ENCODE measurements at regions not wholly inside any gene's neighbourhood (a gene's known extent, or its start where the extent isn't known, plus 50 kb on each side); places are given as distances from the start of the nearest gene placed in this dataset.
A peak's percentile ranks its signal among the peaks of the same experiment; 100 is the strongest.

DNA sequence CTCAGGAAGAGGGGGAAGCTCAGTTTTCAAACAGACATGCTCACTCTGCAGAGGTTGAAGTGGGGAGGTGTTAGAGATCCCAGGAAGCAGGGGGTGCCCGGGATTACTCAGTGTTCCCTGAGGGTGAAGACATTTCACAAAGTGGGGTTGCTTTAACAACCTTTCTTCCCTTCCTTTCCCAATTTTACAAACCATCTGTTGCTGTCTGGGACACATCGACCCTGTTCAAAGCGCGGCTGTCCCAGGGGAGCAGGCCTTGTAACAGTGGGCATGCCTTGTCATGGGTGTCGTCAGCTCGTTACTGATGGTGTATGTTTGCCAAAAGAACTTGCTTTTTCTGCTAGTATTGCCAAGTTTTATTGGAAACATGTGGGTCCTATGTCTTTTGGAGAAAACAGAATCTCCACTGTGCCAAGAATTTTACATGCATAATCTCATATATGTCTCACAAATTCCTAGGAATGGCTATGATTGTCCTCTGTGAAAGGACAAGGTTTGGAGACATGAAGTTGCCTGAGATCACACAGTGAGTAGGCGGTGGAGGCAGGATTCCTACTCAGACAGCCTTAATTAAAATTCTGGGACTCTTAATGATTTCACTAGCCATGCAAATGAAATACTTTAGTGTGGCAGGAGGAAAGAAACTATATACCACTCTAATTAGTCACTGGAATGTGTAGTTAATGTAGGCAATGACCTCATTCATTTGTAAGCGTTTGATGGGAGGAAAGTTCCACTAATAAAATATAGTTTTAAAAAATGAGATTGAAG, 198.9 kb downstream of the NXNL2 start:
- DNase-seq (ENCODE audit: low spot score) = no peak
- FAIRE-seq = no peak

DNA sequence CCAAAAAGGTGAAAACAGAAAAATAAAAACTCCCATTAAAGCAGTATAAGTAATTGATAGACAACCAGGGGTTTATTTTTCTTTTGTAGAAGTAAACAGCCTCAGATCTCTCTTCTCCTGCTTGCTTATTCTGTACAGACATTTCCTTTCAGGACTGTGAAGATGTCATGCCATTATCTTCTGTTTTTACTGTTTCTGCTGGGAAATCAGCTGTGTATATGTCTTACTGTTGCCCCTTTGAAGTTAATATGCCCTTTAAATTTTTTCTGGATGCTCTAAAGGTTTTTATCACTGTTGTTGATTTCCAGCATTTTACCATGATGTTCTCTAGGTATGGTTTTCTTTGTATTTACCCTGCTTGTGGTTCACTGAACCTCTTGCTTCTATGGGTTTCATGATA, 199.5 kb downstream of the NXNL2 start:
- FAIRE-seq = no peak

DNA sequence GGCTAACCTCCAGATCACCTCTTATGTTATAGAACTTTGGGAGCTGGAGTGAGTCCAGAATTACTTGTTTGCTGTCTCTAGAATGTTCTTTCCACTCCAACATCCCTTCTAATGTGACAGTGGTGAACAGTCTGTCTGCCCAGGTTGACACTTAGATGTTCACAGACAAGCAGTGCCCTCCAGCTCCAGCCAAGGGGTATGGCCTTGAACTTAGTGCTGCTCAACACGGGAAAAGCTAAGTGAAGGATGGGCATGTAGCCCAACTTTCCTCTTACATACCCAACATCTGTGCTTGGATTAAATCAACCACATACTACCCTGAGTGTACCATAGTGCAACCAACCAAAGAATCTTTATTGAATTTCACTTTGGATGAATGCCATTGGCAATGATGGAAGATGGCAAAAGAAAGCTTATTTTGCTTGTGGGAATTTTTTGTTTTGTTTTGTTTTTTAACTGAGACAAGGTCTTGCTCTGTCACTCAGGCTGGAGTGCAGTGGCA, 201.2 kb downstream of the NXNL2 start:
- no peak for DNase-seq (ENCODE audit: low spot score)

More for the DNA sequence above, 199.5 kb downstream of the NXNL2 start:
- DNase-seq (ENCODE audit: low spot score) = no peak

DNA sequence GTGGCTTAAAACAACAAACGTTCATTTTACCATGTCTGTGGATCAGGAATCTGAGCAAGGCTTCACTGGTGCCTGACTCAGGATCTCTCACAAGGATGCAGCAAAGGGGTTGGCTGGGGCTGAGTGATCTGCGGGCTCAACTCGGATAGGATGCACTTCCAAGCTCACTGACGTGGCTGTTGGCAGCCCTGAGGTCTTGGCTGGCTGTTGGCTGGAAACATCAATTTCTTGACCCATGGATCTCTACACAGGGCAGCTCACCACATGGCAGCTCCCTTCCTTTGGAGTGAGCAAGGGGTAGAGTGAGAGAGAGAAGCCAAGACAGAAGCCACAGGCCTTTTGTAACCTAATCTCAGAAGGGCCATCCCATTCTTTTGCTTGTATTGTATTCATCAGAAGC, 202.1 kb downstream of the NXNL2 start:
- FAIRE-seq (no peak), DNase-seq (ENCODE audit: low spot score) (no peak)

More for the DNA sequence above, 201.2 kb downstream of the NXNL2 start:
- no peak for FAIRE-seq

DNA sequence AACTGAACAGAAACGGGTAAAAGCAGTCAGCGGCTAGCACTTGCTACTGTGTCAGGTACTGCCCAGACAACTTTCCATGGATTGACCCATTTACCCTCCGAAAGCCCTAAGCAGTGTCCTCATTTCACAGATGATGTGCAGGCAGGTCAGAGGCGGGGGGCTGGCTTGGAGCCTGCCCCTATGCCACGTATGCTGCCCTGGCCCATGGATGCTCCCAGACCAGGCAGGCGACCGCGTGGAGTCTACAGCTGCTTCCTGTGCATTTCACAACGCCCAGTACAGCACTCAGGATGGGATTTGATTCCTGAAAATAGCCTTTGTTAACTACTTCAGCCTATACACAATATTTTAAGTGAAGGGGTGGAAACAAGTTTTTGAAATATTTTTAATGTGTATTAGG, 202.9 kb downstream of the NXNL2 start:
- no peak for FAIRE-seq

DNA sequence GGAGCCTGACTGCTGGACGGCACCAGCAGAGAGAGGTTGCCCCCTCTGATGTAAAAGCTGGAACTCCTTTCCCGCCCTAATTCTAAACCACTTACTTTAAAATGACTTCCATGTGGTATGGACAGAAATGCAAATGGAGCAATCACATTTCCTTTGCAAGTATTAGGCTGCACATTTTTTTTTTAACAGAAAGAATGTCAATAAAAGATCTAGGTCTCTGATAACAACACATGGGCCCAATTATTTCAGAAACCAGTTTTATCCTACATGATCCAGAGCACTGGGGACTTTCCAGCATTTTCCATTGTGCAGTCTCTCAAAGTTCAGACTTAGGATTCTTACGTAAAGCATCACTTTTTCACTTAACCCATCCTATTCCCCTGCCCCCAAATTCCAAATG, 203.7 kb downstream of the NXNL2 start:
- DNase-seq (ENCODE audit: low spot score) (no peak), FAIRE-seq (no peak)

More for the DNA sequence above, 202.9 kb downstream of the NXNL2 start:
- DNase-seq (ENCODE audit: low spot score) = no peak

DNA sequence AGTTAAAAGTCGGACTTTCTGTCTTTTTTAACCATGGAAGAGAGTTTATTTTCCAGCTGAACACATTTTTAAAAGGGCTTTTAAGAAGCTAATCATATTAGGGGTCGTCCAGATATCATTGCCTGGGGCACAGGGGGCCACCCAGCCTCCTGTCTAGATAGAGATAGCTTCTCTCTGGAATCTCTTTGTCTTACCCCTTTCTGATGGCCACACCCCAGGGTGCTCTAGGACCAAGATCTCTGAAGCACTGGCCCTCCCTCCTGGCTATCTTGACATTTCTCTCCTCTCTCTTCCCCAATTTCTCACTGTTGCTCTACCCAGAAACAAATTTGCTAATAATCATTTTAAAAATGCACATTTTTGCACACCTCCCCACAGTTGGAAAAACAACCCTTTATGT, 204.4 kb downstream of the NXNL2 start:
- DNase-seq (ENCODE audit: low spot score) = no peak
- no peak for FAIRE-seq

DNA sequence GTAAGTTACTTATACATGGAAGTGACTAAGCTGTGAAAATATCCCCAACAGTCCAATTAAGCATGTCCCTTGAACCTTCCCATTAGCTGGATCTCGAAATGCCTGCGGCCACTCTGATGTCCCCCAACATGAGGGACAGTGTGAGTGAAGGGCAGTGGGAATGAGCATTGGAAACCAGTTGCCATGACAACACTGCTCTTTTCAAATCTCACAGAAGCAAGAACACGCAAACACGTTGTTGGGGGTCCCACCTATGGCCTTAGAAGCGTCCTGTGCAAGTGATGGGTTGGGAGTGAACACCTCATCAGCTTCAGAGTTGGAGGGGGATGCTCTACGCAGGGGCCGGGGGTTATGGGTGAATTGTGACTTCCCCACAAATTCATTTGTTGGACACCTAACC, 205.9 kb downstream of the NXNL2 start:
- FAIRE-seq (no peak), DNase-seq (ENCODE audit: low spot score) (no peak)

DNA sequence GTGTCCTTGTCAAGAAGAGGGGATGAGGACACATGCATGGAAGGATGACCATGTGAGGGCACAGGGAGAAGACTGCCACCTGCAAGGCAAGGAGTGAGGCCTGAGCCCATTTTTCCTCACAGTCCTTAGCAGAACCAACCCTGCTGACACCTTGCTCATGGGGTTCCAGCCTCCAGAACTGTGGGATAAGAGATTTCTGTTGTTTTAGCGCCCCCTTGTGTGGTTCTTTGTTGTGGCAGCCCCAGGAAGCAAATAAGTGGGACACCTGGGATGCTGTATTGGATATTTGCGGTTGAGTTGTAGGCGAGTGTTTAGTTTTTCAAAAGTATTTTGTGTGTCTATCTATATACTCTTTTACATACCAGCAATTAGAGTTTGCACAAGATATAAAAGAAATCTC, 206.4 kb downstream of the NXNL2 start:
- no peak for FAIRE-seq
- no peak for DNase-seq (ENCODE audit: low spot score)

DNA sequence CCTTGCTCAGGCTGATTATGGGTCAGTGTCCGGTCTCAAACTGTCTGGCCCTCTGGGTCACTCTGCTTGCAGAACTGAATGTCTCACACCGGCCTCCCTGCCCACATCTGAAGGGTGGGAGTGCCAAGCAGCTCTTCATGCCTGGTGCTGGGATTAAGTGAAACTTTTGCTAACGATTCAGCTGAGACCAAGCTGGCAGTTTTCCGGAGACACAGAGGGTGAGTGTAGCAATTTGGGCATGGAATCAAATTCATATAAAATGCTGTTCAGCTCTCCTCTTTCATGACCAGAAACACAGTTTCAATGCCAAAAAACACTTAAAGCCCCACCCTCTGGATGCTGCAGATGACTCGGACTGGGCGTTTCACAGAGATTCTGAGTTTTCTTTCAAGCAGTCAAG, 207.5 kb downstream of the NXNL2 start:
- no peak for FAIRE-seq
- no peak for DNase-seq (ENCODE audit: low spot score)

DNA sequence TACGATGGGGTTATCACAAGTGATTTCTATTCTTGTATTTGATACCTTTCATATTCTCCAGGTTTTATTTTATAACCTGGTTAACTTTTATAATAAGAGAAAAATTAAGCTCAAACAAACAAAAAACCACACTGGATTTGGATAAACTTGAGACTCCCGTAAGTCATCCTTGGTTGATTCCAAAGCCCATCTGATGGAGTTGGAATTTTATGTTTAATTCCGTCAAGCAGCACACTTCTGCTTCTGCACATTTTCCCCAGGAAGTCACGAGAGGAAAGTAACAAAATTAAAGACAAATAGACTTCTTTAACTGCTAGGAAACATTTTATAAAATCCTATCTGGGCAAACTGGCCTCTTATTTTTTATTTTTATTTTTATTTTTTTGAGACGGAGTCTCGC, 207.9 kb downstream of the NXNL2 start:
- no peak for FAIRE-seq
- DNase-seq (ENCODE audit: low spot score) = no peak

DNA sequence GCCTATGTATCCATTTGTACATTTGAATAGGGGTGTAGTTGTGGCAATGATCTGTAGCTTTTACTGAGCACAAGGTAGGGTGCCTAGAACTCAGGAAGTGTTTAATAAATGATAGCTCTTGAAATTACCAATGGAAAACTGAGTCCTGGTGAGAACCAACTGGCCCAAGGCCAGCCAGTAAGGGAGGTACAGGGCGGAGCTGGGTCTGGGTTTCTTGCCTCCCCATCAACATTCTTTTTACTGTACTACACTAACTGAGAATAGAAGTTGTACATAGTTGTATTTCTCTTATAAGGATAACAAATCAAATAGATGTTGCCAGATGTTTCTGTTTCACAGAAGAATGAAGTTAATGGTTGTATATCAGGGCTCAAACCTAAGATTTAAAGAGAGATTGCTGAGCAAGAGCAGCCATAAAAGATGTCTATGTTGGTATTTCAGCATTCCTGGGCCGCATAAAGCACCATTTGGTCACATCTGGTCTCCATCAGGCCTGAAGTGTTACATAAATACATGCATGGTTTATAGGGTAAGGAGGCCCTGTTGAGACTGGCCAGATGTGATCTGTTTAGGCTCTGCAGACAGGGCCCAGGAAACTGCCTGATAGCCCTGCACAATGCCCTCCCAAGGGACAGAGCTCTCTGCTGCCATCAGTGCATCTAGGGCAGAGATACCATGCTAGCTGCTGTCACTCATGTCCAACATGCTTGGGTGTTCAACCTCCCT, 210.5 kb downstream of the NXNL2 start:
- FAIRE-seq = no peak

DNA sequence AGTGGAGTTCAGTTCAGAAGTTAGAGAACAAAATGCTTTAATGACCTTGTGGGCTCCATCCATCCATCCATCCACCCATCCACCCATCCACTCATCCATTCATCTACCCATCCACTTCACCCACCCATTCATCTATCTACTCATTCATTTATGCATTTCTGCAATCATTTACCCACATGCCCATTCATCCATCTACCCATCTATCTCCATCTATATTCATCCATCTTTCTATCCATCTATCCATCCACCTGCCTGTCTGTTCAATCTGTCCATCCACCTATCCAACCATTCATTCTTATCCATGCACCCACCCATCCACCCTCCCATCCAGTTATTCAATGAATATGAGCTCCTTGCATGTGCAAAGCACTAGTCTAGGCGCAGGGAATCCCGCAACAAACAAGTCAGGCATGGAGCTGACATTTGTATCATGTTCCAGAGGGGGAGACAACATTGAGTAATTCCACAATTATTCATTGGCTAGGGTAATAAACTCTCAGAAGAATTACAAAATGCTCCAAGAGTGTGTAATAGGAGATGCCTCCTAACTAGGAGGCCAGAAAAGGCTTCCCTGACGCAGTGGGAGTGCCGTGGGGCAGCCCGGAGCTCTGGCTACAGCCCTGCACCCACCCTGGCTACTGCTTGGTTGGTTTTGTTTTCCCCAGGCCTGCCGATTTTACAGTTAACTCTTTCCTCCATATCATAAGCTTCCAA, 211.2 kb downstream of the NXNL2 start:
- no peak for DNase-seq (ENCODE audit: low spot score)
- FAIRE-seq = no peak

More for the DNA sequence above, 210.5 kb downstream of the NXNL2 start:
- no peak for DNase-seq (ENCODE audit: low spot score)

DNA sequence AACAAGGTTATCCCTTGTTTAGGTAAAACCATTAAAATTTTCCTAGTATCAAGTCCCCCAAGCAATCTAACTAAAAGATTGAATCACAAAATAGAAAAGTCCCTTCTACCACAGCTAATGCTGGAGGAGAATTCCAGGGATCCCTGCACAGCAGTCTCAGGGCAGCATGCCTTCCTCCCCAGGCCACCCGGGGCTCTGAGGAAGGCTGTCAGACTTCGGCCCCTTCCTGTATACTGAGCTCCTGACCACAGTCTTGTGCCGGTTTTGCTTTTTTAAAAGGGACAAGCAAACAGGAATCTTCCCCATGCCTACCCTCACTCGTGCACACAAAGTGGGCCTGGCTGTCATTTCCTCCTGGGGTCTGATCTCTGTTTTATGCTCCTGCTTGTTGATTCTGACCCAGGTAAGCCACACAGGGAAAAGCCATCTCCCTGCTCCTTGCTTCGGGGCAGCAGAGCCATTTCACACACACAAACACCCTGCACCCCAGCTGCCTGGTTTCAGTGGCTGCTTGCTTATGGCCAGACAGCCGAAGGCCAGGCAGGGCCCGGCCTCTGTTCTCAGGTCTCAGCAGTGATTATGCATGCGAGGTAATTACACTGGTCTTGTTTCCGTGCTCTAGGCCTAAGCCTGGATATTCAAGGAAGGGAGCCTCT, 211.9 kb downstream of the NXNL2 start:
- no peak for FAIRE-seq
- DNase-seq (ENCODE audit: low spot score) = no peak

DNA sequence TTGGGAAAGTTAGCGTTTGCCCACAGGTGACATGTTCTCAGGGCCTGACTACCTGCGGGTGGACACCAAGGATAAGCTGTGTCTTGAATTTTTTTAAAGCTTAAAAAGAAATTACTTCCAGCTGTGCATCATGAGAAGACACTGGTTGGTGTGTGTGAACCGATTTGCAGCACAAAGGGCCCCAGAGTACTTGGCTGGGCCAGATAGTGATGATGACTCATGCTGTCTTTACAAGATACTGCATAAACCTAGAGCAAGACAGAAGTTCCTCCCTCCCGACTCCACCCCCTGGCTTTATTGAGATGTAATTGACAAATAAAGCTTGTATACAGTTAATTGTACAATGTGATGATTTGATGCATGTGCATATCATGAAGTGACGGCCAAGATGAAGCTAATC, 212.8 kb downstream of the NXNL2 start:
- FAIRE-seq (no peak), DNase-seq (ENCODE audit: low spot score) (peak; percentile 68)

DNA sequence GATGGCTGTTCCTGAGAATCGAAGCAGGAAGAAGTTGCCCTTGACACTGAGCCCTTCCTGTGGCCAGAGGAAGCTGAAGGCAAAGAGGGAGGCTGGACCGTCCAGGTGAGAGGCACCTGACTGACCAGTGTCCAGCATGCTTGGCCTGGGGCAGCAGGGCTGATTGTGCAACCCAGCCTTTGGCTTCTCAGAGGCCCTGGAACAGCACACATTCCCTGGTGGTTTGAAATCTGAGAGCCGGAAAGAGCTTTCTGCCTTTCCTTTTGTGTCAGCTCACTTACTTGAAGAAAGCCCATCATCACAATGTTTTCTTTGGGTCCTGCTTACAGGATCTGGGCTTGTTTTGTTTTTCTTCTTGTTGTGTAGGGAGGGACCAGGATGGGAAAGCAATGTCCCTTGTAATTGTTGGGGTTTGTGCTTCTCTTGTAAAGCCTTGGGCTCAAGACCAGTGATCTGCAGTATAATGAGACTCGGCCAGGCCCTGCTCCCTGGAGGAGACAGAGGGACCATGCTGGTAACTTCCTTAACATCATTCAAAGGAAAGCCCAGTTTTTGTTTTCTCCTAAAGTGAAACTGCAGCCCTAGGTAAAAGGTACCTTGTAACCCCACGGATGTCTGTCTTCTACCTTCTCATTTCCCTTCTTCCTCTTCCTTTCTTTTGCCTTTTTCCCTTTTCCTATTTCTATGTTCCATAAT, 213.7 kb downstream of the NXNL2 start:
- no peak for DNase-seq (ENCODE audit: low spot score)
- no peak for FAIRE-seq

DNA sequence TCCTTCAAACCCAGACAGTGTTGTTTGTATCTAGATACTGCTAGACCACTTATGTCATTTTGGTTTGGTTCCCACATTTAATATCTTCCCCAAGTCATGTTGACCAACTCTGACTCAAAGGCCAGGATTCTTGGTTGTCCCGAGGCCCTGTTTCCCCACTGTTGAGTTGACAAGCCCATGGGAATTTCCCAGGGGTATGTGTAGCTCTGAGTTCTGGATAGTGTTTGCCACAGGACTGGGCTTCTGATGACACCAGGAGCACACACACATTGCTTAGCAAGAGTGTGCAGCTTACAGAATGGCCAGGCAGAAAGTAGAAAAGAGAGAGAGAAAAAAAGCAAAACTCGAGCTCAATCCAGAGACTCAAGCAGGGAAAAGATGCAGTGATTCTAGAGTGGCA, 214.4 kb downstream of the NXNL2 start:
- DNase-seq (ENCODE audit: low spot score) (no peak), FAIRE-seq (no peak)

DNA sequence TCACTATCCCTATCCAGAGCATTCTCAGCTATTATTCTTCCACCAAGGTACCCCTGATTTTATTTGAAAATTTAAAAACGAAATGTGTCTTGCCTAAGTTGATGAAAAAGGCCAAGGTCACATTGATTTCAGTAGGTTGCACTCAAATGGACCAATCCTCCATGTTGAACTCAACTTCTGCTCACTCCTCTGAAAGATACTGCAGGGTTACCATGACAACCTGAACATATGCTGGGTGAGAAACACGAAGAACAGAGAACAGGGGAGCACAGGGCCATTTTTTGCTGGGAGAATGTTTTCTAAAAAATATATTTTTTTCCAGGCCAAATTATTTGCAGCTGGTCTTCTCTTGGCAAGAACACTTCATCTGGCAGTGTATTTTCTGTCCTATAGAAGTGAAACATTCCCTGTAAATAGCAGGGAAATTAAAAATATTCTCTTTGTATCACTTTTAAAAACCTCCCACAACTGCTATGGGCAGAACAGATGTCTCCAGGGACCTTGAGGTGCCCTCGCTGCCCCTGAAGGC, 215.9 kb downstream of the NXNL2 start:
- no peak for DNase-seq (ENCODE audit: low spot score)
- no peak for FAIRE-seq

DNA sequence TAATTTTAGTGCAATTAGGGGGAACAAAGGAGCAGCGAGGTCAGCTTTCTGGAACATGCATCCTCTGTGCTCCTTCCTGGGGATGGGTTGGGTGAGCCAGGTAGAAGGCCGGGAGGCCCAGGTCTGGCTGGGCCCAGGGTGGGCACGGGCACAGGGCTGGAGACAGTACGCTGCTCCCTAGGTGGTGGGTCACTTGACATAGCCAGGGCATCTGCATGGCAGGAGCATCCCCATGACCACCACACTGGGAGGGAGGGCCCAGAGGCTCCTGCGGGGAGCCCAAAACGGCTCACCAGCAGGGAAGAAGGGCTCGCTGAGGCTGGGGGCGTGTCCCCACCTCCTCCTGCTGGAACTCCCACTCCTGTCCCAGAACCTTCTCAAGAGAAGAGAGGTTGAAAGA, 216.8 kb downstream of the NXNL2 start:
- DNase-seq (ENCODE audit: low spot score) (no peak), FAIRE-seq (no peak)

DNA sequence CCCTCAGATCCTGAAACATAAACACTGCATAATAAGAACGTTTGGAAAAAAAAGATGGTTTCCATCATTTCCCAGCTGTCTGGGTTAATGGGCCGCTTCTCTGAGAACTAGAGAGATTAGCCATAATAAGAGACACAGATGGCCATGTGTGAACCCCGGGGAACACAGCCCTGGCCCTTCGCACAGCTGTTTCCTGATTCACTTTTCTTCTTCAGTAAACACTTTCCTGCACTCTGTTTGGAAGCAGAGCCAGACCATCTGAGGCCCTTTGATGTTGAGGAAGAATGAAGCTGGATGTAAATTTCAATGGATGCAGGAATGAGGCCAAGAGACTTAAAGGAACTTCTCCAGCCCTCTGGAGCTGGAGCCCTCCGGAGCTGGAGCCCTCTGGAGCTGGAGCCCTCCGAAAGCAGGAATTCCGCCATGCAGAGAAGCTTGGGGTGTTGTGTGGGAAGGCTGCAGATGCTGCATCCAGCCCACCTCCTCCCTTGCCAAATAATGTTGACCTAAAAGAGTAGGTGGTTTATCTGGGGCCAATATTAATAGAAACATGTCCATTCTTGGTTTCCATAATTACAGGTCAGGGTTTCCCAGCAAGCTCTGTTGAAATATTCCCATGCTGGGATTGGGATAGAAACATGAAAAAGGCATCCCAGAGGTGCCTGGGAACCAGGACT, 218.9 kb downstream of the NXNL2 start:
- no peak for DNase-seq (ENCODE audit: low spot score)

More for the DNA sequence above, 218.9 kb downstream of the NXNL2 start:
- FAIRE-seq = no peak
